ENCODE measurements at regions not wholly inside any gene's neighbourhood (a gene's known extent, or its start where the extent isn't known, plus 50 kb on each side); places are given as distances from the start of the nearest gene placed in this dataset.
"Not testable (repeated sequence)": the region's sequence is repeated elsewhere in the genome, so short reads cannot be mapped to it uniquely, and the experiment has no call there.

DNA sequence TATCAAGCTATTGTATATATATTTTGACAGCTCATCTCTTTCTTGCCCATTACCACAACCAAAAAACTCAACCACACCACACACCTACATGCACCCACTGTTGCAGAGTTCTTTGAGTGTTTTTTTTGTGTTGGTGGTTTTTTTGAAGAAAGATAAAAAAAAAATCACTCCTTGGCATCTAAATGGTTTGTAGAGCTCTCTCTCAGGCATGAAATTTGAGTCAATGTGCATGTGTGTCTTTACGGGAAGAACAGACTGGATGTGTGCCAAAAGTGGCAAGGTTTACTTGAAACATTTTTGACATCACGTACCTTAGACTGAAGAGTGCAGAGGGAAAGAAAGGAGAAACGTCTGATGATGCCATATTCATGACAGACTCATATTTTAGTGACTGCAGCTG is 154.2 kb downstream of the FHIP1A start:
- no peak for DNase-seq

DNA sequence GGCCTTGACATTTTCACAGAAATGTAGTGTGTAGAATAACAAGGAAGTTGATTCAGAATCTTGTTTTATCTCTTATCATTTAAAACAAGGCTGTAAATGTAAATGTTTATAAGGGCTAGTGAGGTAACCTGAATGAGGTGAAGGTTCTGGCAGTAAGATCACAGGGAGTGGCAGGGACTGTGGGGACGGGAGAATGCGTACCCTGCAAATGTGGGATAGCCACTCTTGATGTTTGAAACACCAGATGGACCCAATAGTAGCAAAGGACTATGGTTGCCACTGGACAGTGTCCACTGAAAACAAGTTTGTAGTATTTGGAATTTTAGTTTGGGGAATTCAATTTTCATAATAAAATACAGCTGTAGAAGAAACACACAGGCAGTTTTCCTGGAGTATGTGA is 155.3 kb downstream of the FHIP1A start:
- no peak for DNase-seq

DNA sequence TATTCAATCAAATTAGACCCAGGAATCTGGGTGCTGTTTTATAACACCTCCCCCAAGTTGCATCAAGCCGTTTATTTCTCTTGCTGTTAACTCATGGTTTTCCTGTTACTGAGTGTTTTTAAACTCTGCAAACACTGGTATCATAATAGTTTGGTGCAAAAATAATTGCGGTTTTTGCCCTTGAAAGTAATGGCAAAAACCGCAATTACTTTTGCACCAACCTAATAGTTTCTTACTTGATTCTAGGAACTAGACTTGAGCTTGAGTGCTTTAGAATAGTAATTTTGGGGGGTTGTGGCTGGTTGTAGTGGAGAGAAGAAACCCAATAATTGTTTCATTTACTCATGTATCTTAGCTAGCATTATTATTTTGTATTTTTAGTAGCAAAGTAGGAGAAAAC is 156.6 kb downstream of the FHIP1A start:
- DNase-seq: no peak

DNA sequence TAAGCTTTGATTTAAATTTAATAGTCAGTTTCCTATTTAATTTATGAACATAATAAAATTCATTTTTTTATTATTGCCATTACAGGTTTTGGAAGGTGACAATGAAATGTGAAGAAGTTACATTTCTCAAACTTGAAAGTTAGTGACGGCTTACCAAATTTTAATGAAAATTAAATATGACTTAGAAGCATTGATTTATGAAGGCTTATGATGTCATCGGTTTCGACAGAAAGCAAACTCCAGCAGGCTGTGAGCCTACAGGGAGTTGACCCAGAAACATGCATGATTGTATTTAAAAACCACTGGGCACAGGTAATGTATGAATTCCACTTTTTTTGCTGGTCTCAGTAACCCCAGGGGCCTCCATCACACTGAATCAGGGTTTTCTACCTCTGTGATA is 157.1 kb downstream of the FHIP1A start:
- no peak for DNase-seq

DNA sequence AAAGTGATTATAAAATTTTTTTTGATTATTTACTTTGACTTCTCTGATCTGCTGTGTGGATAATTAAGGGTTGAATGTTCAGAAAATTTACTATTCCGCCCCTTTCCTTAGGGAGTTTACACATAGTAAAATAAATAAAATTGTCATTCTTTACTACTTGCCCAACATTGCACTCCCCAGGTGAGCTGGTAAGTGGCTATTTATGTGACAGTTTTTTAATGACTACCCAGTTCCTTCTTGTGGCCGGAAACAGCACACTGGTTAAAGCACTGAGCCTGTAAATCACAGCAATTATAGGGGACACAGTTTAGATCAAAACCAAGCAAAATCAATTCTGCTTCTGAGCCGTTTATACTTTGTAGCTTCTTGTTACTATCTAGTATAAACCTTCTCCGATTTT is 158.1 kb downstream of the FHIP1A start:
- DNase-seq: no peak

DNA sequence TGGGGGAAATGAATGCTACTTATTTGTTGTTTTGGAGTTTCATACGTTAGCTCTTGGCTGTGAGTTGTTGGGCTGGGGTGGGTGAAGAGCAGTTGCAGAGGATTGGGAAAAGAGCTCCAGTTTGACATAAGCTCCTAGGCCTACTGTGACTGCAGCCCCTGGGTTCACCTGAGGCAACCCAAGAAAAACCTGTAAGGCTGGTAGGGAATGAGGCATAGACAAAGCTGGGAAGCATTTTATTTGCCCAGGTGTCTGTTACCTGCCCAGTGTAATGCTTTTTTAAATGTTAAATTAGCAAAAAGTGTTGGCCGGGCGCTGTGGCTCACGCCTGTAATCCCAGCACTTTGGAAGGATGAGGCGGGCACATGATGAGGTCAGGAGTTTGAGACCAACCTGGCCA is 160.0 kb downstream of the FHIP1A start:
- no peak for DNase-seq

DNA sequence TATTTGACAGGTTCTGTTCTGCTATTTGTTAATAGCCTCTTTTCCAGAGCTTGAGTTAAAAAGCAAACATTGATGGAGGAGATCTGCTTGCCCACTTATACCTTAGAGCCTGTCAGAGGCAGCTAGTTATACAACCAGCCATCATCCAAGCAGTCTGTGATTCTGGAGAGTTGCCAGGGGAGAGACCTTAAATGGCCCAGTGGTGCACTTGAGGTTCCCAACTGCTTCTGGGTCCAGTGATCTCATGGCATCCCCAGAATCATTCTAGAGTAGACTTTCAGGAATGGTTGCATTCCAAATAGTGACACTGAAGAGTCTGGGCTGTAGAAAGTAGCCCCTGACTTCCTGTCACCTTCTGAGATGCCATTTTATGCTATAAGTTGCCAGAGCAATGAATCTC is 160.7 kb downstream of the FHIP1A start:
- peak; percentile 49 for DNase-seq

DNA sequence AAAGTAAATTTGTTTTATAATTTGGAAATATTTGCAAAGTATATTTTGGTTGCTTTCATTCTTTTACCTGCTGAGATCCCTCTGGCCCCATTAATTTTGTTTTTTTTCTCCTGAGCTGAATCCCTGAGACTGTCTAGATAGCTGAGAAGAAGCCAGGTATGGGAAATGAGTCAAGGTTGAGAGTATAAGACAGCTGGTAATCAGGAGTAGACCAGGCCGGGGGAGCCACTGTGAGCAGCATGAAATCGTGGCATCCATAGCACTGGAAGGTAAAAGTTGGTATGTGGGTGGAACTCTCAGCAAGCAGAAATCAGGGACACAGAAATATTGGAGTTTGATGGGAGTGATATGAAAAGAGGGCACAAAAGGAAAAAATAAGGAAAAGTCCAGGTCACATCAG is 164.5 kb downstream of the FHIP1A start:
- no peak for DNase-seq

DNA sequence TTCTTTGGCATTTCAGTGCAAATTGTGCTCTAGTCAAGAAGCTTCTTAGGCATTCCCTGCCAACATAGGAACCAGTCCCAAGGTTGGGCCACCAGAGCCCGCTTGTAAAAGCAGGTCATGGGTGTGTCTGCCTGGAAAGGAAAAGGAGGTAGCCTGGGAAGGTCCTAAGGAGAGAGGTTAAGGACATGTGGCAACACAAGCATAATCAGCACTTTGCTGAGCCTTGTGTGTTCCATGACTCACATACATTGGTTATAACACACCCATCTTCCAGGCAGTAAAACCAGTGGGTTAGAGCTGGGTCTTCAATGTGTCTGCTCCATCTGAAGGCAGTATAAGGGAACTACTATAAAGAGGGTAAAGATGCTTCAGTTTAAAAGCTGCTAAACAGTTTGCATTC is 165.0 kb downstream of the FHIP1A start:
- no peak for DNase-seq

DNA sequence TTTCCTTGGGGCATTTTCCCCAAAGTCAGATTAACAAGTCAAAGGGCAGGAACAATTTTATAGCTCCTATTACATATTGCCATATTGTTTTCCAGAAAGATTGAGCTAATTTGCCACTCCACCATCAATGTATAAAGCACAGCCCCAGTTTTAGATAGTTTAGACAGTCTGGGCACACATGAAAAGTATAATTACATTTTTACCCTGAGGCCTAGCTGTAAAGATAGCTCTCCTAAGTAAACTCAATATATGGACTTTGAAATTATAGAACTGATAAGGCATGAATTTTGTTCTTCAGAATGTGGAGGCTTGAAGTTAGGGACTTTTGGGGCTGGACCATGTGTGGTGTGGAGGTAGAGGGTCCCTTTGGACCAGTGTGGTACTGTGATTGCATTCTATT is 166.0 kb downstream of the FHIP1A start:
- DNase-seq: no peak

DNA sequence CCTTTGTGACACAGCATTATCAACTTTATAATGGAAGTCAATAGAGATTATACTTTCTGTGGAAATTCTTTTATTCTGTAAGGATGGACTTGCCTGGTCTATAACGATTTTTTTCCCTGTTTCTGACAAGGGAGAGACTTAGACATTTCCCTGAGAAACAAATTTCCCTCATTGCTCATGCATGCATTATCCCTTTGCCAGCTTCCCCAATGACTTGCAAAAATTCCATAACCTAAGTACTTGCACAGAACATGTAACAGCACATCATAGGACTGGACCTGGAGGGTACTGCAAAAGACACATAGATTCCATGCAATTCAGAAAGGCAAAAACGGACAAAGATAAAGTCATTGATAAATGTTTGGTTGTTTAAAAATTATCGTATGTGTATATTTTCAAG is 166.7 kb downstream of the FHIP1A start:
- no peak for DNase-seq

DNA sequence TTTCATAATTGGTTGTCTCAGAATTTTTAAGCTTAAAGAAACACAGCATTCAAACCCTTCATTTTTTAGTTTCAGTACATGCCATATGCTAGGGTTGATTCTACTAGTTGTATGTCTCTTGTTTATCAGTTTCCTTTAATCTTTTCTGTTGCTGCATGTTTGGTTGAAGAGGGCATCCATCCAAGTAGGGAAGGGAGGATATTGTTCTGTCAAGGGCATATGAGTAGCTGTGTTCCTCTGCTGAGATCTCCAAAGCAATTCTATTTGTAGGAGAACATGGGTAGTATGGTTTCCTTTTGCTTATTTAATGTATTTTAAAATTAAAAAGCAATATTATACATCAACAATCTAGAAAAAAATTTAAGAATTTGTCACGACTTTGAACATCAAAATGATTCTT is 167.7 kb downstream of the FHIP1A start:
- no peak for DNase-seq

DNA sequence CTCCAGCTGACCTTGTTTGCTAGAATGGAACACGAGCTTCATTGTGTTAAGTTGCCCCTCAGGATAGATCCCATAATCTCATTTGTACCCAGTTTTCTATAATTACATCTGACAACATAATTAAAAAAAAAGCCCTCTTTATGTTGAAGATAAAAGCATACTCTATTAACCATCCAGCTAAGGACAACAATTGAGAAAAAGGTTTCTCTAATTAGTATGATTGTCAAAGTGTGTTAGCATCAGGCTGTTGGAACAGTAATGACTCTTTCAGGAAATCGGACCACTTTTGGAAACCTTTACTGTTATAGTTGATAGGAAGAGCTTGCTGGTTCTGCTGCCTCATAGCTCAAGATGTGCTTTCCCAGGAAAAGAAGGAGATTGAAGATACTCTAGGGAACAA is 172.6 kb downstream of the FHIP1A start:
- DNase-seq: no peak

DNA sequence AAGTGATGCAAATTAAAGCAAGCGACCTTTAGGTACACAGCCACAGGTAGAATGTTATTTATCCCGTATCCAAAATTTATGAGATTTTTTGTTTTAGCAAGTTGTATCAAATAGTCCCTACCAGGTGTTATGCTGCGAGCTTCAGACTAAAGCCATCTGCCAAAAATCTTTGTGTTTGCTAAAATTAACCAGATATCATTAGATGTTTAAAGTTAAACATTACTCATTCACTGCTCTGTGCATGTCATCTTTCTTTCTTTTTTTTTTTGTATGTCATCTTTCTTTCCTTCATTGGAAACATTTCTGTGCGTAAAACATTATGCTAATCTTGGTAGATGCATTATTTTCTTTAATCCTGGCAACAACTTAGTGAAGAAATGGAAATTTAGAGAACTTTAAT is 173.1 kb downstream of the FHIP1A start:
- no peak for DNase-seq

DNA sequence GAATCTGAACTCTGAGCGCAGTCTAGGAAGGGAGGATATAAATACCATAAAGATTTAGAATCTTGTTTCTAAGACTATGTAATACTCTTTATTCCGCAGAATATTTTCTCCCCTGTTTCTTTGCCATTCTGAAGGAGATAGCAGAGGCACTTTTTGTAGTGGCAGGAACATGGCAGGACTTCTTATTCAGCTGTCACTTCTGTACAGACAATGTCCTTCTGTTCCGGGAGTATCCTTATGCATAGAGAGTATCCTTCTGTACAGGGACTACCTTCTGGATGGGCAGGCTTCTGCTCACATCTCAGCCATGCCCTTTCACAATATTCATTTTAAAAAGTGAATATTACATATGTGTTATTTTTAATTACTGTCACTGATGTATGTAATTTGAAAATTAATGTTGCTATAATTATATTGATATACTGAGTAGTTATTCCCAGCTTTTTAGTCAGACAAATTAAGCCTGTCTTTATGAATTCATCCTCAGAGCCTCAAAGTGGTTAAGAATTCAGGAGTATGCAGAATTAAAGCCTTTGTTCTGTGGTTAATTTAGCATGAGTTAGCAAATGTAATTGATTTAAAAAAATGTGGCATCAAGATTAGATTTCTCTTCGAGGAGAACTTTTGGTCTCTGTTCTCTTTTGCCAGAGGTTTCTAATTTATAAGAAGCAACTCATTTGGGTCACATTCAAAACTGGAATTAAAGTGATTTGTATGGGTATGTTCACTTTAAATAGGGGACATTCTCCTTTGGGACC is 174.4 kb downstream of the FHIP1A start:
- DNase-seq: no peak

DNA sequence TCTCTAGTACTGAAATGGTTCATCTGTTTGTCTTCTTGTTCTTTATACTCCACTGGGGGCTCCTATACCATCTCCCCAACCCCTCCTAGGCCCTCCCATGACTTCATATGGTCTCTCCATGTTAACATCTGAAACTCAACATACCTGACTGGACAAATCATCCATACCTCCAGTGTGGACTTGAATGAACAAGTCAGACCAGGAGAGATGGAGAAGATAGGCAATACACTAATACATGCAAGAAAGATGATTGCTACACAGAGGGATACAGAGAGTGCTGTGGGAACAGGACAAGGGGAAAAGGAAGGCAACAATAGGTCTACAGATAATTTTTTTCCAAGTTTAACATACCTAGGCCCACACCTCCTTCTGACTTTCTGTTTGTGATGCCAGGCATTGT is 175.1 kb downstream of the FHIP1A start:
- no peak for DNase-seq

DNA sequence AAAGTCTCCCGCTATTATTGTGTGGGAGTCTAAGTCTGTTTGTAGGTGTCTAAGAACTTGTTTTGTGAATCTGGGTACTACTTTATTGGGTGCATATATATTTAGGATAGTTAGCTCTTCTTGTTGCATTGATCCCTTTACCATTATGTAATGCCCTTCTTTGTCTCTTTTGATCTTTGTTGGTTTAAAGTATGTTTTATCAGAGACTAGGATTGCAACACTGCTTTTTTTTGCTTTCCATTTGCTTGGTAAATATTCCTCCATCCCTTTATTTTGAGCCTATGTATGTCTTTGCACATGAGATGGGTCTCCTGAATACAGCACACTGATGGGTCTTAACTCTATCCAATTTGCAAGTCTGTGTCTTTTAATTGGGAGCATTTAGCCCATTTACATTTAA is 165.2 kb downstream of the GATB start:
- not testable (repeated sequence) for DNase-seq

DNA sequence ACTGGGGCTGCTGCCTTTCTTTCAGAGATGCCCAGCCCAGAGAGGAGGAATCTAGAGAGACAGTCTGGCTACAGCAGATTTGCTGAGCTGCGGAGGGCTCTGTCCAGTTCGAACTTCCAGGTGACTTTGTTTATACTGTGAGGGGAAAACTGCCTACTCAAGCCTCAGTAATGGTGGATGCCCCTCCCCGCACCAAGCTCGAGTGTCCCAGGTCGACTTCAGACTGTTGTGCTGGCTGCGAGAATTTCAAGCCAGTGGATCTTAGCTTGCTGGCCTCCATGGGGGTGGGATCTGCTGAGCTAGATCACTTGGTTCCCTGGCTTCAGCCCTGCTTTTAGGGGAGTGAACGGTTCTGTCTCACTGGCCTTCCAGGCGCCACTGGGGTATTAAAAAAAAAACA is 163.1 kb downstream of the GATB start:
- DNase-seq: not testable (repeated sequence)

DNA sequence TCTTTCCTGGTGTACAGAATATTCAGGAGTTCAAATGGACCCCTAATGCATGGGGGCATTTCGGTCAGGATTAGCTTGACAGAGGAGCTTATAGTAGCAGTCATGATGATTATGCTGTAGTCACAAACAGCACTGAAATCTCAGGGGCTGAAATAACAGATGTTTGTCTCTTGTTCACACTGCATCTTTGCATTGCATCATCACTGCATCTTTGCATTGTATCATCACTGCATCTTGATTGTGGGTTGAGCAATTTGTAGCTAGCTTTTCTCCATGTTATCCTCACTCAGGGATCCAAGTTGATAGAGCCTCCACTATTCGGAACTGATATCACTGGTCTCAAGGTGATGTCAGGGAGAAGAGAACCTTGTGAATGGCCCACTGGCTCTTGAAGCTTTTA is 160.9 kb downstream of the GATB start:
- no peak for DNase-seq

DNA sequence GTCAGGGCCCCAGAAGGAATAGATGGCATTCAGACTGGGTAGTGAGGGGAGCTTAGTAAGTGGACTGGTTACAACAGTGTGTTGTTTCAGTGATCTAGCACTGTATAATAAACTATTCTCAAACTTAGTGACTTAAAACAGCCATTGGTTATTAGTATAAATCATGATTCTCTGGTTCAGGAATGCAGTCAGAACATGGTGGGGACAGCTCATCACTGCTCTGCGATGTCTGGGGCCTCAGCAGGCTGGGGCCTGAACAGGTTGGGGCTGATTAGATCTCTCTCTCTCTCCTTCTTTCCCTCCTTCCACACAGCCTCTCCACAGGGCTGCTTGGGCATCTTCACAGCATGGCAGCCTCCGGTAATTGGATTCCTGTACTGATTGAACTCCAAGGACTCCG is 160.4 kb downstream of the GATB start:
- DNase-seq: no peak

DNA sequence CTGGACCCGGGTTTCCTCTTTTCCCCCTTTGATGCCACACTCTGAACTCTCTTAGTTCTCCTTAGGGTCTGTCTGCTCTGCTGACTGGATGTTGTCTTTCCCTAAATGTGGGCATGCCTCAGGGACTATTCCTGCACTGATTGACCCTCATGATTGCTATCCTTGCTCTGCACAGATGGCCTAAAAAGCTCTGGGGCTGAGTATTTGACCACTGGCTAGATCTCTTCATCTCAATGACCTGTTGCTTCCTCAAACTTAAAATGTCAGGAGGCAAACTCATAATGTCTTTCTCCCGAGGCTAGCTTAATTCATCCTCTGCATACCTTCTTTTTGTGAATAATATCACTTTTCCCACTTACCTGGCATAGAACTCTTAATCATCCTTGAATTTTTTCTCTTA is 157.4 kb downstream of the GATB start:
- no peak for DNase-seq

DNA sequence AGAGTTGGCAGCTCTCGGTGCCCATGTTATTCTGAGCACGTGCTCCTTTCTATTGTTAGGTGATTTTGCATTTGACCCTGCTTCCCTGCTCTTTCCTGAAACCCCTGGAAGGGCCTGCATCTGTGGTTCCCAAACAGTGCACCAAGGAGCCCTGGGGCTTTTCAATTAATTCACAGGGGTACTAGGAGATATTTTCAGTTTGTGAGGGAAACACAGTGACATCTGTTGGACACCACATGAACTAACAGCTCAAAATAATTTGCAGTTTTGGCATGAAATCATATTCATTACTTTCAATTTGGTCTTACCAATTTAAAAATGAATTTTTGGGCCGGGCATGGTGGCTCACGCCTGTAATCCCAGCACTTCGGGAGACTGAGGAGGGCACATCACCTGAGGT is 156.6 kb downstream of the GATB start:
- DNase-seq: peak; percentile 43

DNA sequence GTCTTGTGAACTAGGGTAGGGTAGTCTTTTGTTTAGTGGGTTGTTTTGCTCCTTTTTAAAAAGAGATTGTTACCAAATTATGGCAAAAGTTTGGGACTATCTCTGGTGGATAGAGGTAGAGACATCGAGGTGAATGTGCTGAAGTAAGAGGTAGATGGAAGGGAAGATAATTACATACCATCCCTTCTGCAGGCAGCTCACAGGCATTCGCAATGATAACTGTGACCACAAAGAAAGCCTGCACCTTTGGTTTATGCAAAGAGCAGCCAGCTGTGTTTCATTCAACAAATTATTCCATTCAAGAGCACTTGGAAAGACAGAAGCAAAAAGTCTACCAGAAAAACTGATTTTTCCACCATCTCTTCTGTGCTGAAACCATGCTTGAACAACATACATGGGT is 155.6 kb downstream of the GATB start:
- no peak for DNase-seq

DNA sequence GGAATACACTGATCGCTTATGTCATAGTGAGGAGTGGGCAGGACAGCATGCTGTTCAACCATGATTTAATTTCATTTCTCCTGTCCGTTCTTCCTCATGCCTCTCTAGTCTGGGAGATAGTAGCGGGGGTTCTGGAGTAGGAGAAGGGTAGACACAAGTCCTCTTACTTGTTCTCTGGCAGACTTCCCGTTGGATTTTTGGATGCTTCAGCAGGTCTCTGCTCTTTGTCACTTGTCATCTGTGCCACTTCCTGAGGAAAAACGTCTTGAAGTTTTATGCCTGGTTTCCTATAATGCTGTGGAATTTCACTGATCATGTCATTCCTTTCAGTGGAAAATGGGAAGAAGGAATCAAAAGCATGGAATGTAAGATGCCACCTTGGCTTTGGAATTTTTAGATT is 154.7 kb downstream of the GATB start:
- DNase-seq: no peak

DNA sequence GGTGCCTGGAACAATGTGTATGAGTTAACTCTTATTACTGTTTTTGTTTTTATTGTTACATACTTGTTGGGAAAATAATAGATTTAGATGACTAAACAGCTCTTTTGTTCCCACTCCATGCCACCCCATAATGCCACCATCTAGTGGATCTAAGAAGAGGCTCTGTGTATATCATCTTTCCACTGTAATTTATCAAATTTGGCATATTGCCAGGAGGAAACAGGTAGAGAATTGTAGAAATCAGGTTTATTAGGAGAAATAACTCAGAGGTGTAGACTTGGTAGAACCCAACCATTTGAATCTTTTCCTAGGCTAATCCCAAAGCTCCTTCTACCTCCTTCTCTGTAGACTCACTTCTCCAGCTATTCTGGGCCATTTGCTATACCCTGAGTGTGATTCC is 150.6 kb downstream of the GATB start:
- DNase-seq: no peak

DNA sequence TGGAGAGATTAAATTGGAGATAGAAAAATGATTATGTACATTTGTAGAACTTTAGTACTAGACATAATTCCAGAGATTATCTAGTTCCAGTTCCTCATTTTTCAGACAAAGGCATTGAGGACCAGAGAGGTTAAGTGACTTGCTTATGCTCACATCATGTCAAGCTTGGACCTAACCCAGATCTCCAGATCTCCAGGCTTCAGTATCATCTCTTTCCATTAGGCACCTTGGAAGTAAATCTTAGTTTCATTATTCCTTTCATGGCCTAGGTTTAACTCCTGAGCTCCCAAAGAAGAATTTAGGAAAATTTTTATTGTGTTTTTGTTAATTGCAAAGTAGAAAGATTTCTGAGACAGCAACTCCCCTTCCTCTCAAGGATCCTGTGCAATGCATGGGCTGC is 148.8 kb downstream of the GATB start:
- DNase-seq: no peak
